Smooth muscle cell (in vitro differentiated cells): ENCODE measurements at regions not wholly inside any gene's neighbourhood (a gene's known extent, or its start where the extent isn't known, plus 50 kb on each side); places are given as distances from the start of the nearest gene placed in this dataset.

ENCODE experiments used
- DNase-seq: peaks from one replicate; lab custom pipeline; 2025; ENCODE audit not compliant: unreplicated experiment; lab: John Stamatoyannopoulos, UW
- H2AFZ ChIP-seq: fragments of 200-600 bp; sonication (generic); 2 replicates; pipeline ENCODE4 v1.6.0; 2016; ENCODE audit warnings: antibody characterized with exemption, low read depth, mild to moderate bottlenecking
- H3F3A ChIP-seq: fragments of 200-600 bp; sonication (generic); 2 replicates; pipeline ENCODE4 v1.6.0; 2017; ENCODE audit warnings: antibody characterized with exemption, low read depth
- H3K27ac ChIP-seq: fragments of 200-600 bp; sonication (generic); 2 replicates; pipeline ENCODE4 v1.5.1; 2016; ENCODE audit warnings: low read depth, mild to moderate bottlenecking
- H3K27me3 ChIP-seq: fragments of 200-600 bp; sonication (generic); 2 replicates; pipeline ENCODE4 v1.6.1; 2016; ENCODE audit warnings: low read depth, mild to moderate bottlenecking
- H3K36me3 ChIP-seq: fragments of 200-600 bp; sonication (generic); 2 replicates; pipeline ENCODE4 v1.5.1; 2016; ENCODE audit warnings: low read depth
- H3K4me1 ChIP-seq: fragments of 200-600 bp; sonication (generic); 2 replicates; pipeline ENCODE4 v1.5.1; 2016; ENCODE audit warnings: low read depth
- H3K4me2 ChIP-seq: fragments of 200-600 bp; sonication (generic); 2 replicates; pipeline ENCODE4 v1.6.0; 2016; ENCODE audit warnings: mild to moderate bottlenecking
- H3K4me3 ChIP-seq: fragments of 200-600 bp; sonication (generic); 2 replicates; pipeline ENCODE4 v1.5.1; 2016; ENCODE audit warnings: mild to moderate bottlenecking
- H3K79me2 ChIP-seq: fragments of 200-600 bp; sonication (generic); 2 replicates; pipeline ENCODE4 v1.6.0; 2016; ENCODE audit warnings: low read depth, mild to moderate bottlenecking
- H3K9ac ChIP-seq: fragments of 200-600 bp; sonication (generic); 2 replicates; pipeline ENCODE4 v1.6.0; 2016; ENCODE audit warnings: low read depth
- H3K9me3 ChIP-seq: fragments of 200-600 bp; sonication (generic); replicated peaks from 2 replicates; pipeline ENCODE4 v1.5.1; 2016; ENCODE audit warnings: low read depth
- H4K20me1 ChIP-seq: fragments of 200-600 bp; sonication (generic); 2 replicates; pipeline ENCODE4 v1.6.0; 2016; ENCODE audit warnings: low read depth
- CTCF ChIP-seq: fragments of 200-600 bp; sonication (generic); IDR thresholded peaks from 2 replicates; pipeline ENCODE4 v1.5.1; 2017; ENCODE audit warnings: borderline replicate concordance, mild to moderate bottlenecking, antibody characterized with exemption; ENCODE audit not compliant: insufficient read depth, poor library complexity, severe bottlenecking
- WGBS: methylation state at CpG from one replicate; pipeline ENCODE4 v1.1.7; 2016; ENCODE audit warnings: low lambda C conversion rate; 5-methylcytosine and 5-hydroxymethylcytosine counted together

- no peaks in the 10 kb centered on the region for H3F3A ChIP-seq
- no peak overlapping the region for H3K4me2 ChIP-seq
- H3K4me1 ChIP-seq: no peaks in the 10 kb centered on the region
- no peak for DNase-seq
- no peaks in the 10 kb centered on the region for H3K36me3 ChIP-seq
- H3K27me3 ChIP-seq: no peaks in the 10 kb centered on the region
- H4K20me1 ChIP-seq: no peaks in the 10 kb centered on the region
- TF ChIP-seq CTCF: no peak
- H3K27ac ChIP-seq: no peak overlapping the region
- 98% methylated on average over 20 of the region's 20 CpGs for WGBS
- H3K79me2 ChIP-seq: no peaks in the 10 kb centered on the region
- peaks cover 5% of the 10 kb centered on the region for H3K9me3 ChIP-seq
- H2AFZ ChIP-seq: no peak overlapping the region
- no peak overlapping the region for H3K4me3 ChIP-seq
- no peak overlapping the region for H3K9ac ChIP-seq
These were observed 128.0 kb downstream of the KIF20B start for GRCh38 chr10:89829262-89829886.

- Histone ChIP-seq H4K20me1 (no peaks in the 10 kb centered on the region), H3K4me1 (no peaks in the 10 kb centered on the region), H2AFZ (no peak overlapping the region), H3K4me2 (no peak overlapping the region), H3K79me2 (no peaks in the 10 kb centered on the region), H3K4me3 (no peak overlapping the region), H3K27me3 (no peaks in the 10 kb centered on the region), H3K9ac (no peak overlapping the region), H3F3A (no peaks in the 10 kb centered on the region), H3K27ac (no peak overlapping the region), H3K9me3 (peaks cover 5% of the 10 kb centered on the region), H3K36me3 (no peaks in the 10 kb centered on the region)
- no peak for TF ChIP-seq CTCF
- no peak for DNase-seq
- 97% methylated on average over 5 of the region's 5 CpGs for WGBS
These were observed 128.5 kb downstream of the KIF20B start for GRCh38 chr10:89829887-89830269.

- 86% methylated on average over 2 of the region's 2 CpGs for WGBS
- no peak for TF ChIP-seq CTCF
- no peak overlapping the region for H2AFZ ChIP-seq
- no peak overlapping the region for H3K4me2 ChIP-seq
- DNase-seq: no peak
- H3K9me3 ChIP-seq: peaks cover 5% of the 10 kb centered on the region
- H3K36me3 ChIP-seq: no peaks in the 10 kb centered on the region
- no peaks in the 10 kb centered on the region for H3K4me1 ChIP-seq
- no peaks in the 10 kb centered on the region for H3F3A ChIP-seq
- H3K4me3 ChIP-seq: no peak overlapping the region
- H4K20me1 ChIP-seq: no peaks in the 10 kb centered on the region
- H3K27me3 ChIP-seq: no peaks in the 10 kb centered on the region
- no peaks in the 10 kb centered on the region for H3K79me2 ChIP-seq
- no peak overlapping the region for H3K27ac ChIP-seq
- no peak overlapping the region for H3K9ac ChIP-seq
These were observed 129.2 kb downstream of the KIF20B start for GRCh38 chr10:89830624-89831023.

GRCh38 chr10:89836840-89837164 lies 135.4 kb downstream of the KIF20B start:
- TF ChIP-seq CTCF: no peak
- no peak overlapping the region for H3K9ac ChIP-seq
- no peaks in the 10 kb centered on the region for H3K36me3 ChIP-seq
- H3K9me3 ChIP-seq: peaks cover 5% of the 10 kb centered on the region
- no peak for DNase-seq
- no peak overlapping the region for H3K4me3 ChIP-seq
- no peaks in the 10 kb centered on the region for H3K4me1 ChIP-seq
- H3K27me3 ChIP-seq: no peaks in the 10 kb centered on the region
- H3K79me2 ChIP-seq: no peaks in the 10 kb centered on the region
- H4K20me1 ChIP-seq: no peaks in the 10 kb centered on the region
- H3K27ac ChIP-seq: no peak overlapping the region
- H3K4me2 ChIP-seq: no peak overlapping the region
- WGBS: 96% methylated on average over 9 of the region's 12 CpGs
- H3F3A ChIP-seq: no peaks in the 10 kb centered on the region
- H2AFZ ChIP-seq: no peak overlapping the region
